ENCODE measurements at regions not wholly inside any gene's neighbourhood (a gene's known extent, or its start where the extent isn't known, plus 50 kb on each side); places are given as distances from the start of the nearest gene placed in this dataset.

GRCh38 chr2:173749315-173749714 is 215.9 kb downstream of the SP3 start:
- peak; percentile 45 for TF ChIP-seq CTCF (IDR thresholded peaks at IDR 0.05; ENCODE audit: unreplicated experiment)
- POLR2A ChIA-PET, result interaction anchor here (1.1 kb wide), 1 partner anchor 300 kb away, joined by 3 read pairs; no protein-coding TSS in a partner anchor
- Mint-ChIP-seq H3K27me3 (ENCODE audit: insufficient read depth, unreplicated experiment) (no peaks in the 10 kb centered on the region), H3K4me1 (ENCODE audit: insufficient read depth, unreplicated experiment) (no peaks in the 10 kb centered on the region), H3K27ac (ENCODE audit: low read depth, unreplicated experiment) (no peak overlapping the region), H3K36me3 (ENCODE audit: insufficient read depth, unreplicated experiment) (no peaks in the 10 kb centered on the region), H3K9me3 (ENCODE audit: unreplicated experiment) (no peaks in the 10 kb centered on the region), H3K4me3 (ENCODE audit: unreplicated experiment) (no peak overlapping the region)
- intact Hi-C loops (cut with micrococcal nuclease), result loop anchor here (1.0 kb wide), 1 partner anchor 178 kb away; no protein-coding TSS in a partner anchor
- CTCF ChIA-PET, result interaction anchor here (0.6 to 1.4 kb wide), 13 partner anchors 9 to 940 kb away, joined by 3 to 5 read pairs (median 3); no protein-coding TSS in a partner anchor
- no TSS peak for BruUV-seq (replicated peaks)
- DNase-seq (ENCODE audit: unreplicated experiment), result peak; percentile 44

- no peak for DNase-seq (ENCODE audit: unreplicated experiment)
- Mint-ChIP-seq H3K9me3 (ENCODE audit: unreplicated experiment) (no peaks in the 10 kb centered on the region), H3K36me3 (ENCODE audit: insufficient read depth, unreplicated experiment) (no peaks in the 10 kb centered on the region), H3K4me3 (ENCODE audit: unreplicated experiment) (no peak overlapping the region), H3K4me1 (ENCODE audit: insufficient read depth, unreplicated experiment) (no peaks in the 10 kb centered on the region), H3K27me3 (ENCODE audit: insufficient read depth, unreplicated experiment) (no peaks in the 10 kb centered on the region), H3K27ac (ENCODE audit: low read depth, unreplicated experiment) (no peak overlapping the region)
- intact Hi-C loops (cut with micrococcal nuclease), result loop anchor here (5.0 kb wide), 1 partner anchor 217 kb away; the partner anchor contains the start of gene SP3
- TF ChIP-seq CTCF (IDR thresholded peaks at IDR 0.05; ENCODE audit: unreplicated experiment), result no peak
- CTCF ChIA-PET, result interaction anchor here (0.6 to 1.4 kb wide), 7 partner anchors 31 to 582 kb away, joined by 3 to 5 read pairs (median 3); no protein-coding TSS in a partner anchor
- POLR2A ChIA-PET, result no interaction called here
- BruUV-seq (replicated peaks), result no TSS peak
These were observed 214.8 kb downstream of the SP3 start for GRCh38 chr2:173750353-173750801.

- H3K36me3 Mint-ChIP-seq (ENCODE audit: insufficient read depth, unreplicated experiment), result no peaks in the 10 kb centered on the region
- no TSS peak for BruUV-seq (replicated peaks)
- POLR2A ChIA-PET, result no interaction called here
- H3K4me3 Mint-ChIP-seq (ENCODE audit: unreplicated experiment), result no peak overlapping the region
- intact Hi-C loops (cut with micrococcal nuclease), result loop anchor here (5.0 kb wide), 1 partner anchor 216 kb away; the partner anchor contains the start of gene SP3
- no peak for TF ChIP-seq CTCF (IDR thresholded peaks at IDR 0.05; ENCODE audit: unreplicated experiment)
- CTCF ChIA-PET, result interaction anchor here (0.9 to 1.1 kb wide), 3 partner anchors 87 to 348 kb away, joined by 3 to 5 read pairs (median 3); no protein-coding TSS in a partner anchor
- H3K27me3 Mint-ChIP-seq (ENCODE audit: insufficient read depth, unreplicated experiment), result no peaks in the 10 kb centered on the region
- no peaks in the 10 kb centered on the region for H3K9me3 Mint-ChIP-seq (ENCODE audit: unreplicated experiment)
- no peak overlapping the region for H3K27ac Mint-ChIP-seq (ENCODE audit: low read depth, unreplicated experiment)
- DNase-seq (ENCODE audit: unreplicated experiment), result no peak
- H3K4me1 Mint-ChIP-seq (ENCODE audit: insufficient read depth, unreplicated experiment), result no peaks in the 10 kb centered on the region
These were observed 214.3 kb downstream of the SP3 start for GRCh38 chr2:173750831-173751230.

GRCh38 chr2:173751245-173751975 is 213.8 kb downstream of the SP3 start:
- BruUV-seq (replicated peaks), result no TSS peak
- Mint-ChIP-seq H3K4me3 (ENCODE audit: unreplicated experiment) (no peak overlapping the region), H3K9me3 (ENCODE audit: unreplicated experiment) (no peaks in the 10 kb centered on the region), H3K27ac (ENCODE audit: low read depth, unreplicated experiment) (no peak overlapping the region), H3K27me3 (ENCODE audit: insufficient read depth, unreplicated experiment) (no peaks in the 10 kb centered on the region), H3K36me3 (ENCODE audit: insufficient read depth, unreplicated experiment) (no peaks in the 10 kb centered on the region), H3K4me1 (ENCODE audit: insufficient read depth, unreplicated experiment) (no peaks in the 10 kb centered on the region)
- ChIA-PET CTCF (interaction anchor here (0.9 to 1.1 kb wide), 2 partner anchors 331 to 348 kb away, joined by 3 to 5 read pairs; no protein-coding TSS in a partner anchor), POLR2A (no interaction called here)
- no peak for TF ChIP-seq CTCF (IDR thresholded peaks at IDR 0.05; ENCODE audit: unreplicated experiment)
- intact Hi-C loops (cut with micrococcal nuclease), result loop anchor here (5.0 kb wide), 1 partner anchor 216 kb away; the partner anchor contains the start of gene SP3
- DNase-seq (ENCODE audit: unreplicated experiment), result no peak
